ENCODE measurements at regions not wholly inside any gene's neighbourhood (a gene's known extent, or its start where the extent isn't known, plus 50 kb on each side); places are given as distances from the start of the nearest gene placed in this dataset.

- in situ Hi-C loops (cut with HindIII; ENCODE audit: low pct_ligation_motif_present, low sequenced_read_pairs), result no loop called here
- TF ChIP-seq, protein P1, sequence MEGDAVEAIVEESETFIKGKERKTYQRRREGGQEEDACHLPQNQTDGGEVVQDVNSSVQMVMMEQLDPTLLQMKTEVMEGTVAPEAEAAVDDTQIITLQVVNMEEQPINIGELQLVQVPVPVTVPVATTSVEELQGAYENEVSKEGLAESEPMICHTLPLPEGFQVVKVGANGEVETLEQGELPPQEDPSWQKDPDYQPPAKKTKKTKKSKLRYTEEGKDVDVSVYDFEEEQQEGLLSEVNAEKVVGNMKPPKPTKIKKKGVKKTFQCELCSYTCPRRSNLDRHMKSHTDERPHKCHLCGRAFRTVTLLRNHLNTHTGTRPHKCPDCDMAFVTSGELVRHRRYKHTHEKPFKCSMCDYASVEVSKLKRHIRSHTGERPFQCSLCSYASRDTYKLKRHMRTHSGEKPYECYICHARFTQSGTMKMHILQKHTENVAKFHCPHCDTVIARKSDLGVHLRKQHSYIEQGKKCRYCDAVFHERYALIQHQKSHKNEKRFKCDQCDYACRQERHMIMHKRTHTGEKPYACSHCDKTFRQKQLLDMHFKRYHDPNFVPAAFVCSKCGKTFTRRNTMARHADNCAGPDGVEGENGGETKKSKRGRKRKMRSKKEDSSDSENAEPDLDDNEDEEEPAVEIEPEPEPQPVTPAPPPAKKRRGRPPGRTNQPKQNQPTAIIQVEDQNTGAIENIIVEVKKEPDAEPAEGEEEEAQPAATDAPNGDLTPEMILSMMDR (IDR thresholded peaks at IDR 0.05; ENCODE audit: low read depth, low read length, missing control alignments), result no peak
- Histone ChIP-seq H3K27me3 (replicated peaks) (no peaks in the 10 kb centered on the region), H3K27ac (no peak overlapping the region), H3K36me3 (replicated peaks) (no peaks in the 10 kb centered on the region), H3K4me3 (ENCODE audit: low read depth, low read length) (no peak overlapping the region)
- no peak for DNase-seq
These were observed 584.7 kb upstream of the SEMA3D start for GRCh38 chr7:85771516-85771915.

DNA sequence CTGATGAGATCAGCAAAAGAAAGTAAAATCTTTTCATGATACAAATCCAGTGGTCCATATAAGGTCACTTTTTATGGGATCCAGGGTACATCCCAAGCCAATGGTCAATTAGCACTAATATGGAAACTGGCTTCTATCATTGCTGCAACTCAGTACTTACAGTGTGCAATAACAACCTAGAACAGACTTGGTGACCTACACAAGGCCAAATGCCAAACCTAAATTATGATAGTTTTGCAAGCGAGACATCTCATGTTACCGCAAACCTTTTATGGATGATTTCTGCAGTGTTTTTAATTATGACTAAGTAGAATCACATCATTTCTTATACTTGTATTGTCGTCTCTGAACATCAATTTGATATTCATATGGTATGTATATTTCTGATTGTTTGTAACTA is 583.5 kb upstream of the SEMA3D start:
- no peak for DNase-seq
- Histone ChIP-seq H3K27me3 (replicated peaks) (no peaks in the 10 kb centered on the region), H3K36me3 (replicated peaks) (no peaks in the 10 kb centered on the region), H3K27ac (no peak overlapping the region), H3K4me3 (ENCODE audit: low read depth, low read length) (no peak overlapping the region)
- TF ChIP-seq, protein P1 (IDR thresholded peaks at IDR 0.05; ENCODE audit: low read depth, low read length, missing control alignments), result no peak
- in situ Hi-C loops (cut with HindIII; ENCODE audit: low pct_ligation_motif_present, low sequenced_read_pairs), result no loop called here

DNA sequence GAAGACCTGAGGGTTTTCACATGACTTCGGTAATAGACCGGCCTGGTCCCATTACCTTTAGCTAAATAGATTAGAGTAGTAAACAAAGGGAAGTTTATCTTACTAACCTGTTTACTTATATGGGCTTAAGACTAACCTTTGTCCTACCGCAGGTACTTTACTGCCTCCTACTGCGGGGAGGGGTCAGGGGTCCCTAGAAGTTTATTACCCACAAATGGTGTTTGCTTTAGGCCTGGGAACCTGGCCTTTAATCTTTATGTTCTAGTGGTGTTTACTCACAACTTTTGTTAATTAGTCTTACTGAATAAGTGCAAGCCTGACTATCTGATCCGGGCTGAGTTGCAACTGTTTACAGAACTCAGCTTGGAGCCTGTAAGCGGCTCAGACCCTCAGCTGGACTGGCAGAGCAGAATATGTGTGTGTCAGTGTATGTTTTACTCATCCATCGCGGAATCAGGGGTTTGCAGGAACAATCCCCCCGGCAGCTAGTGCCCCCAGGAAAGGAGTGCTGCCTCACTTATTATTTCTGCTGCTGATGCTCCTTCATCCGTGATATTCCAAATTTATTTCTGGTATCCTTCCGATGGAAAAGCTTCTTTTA is 578.9 kb upstream of the SEMA3D start:
- in situ Hi-C loops (cut with HindIII; ENCODE audit: low pct_ligation_motif_present, low sequenced_read_pairs), result no loop called here
- DNase-seq, result no peak
- Histone ChIP-seq H3K27ac (no peak overlapping the region), H3K27me3 (replicated peaks) (no peaks in the 10 kb centered on the region), H3K4me3 (ENCODE audit: low read depth, low read length) (no peak overlapping the region), H3K36me3 (replicated peaks) (no peaks in the 10 kb centered on the region)
- TF ChIP-seq, protein P1 (IDR thresholded peaks at IDR 0.05; ENCODE audit: low read depth, low read length, missing control alignments), result no peak

DNA sequence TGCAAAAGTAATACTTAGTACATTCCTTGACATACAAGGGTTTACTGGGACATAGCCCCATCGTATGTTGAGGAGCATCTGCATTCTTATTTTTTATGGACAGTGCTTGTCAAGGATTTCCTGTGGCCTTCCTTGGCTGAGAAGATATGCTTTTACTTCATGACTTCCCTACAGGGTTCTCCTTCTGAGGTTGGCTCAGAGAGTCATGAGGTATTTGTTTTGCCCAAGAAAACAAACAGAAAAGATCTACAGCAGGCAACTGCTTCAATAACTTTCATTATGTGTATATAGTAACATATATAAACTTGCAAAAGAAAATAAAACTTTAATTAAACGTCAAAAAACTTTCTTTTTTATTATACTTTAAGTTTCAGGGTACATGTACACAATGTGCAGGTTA is 577.2 kb upstream of the SEMA3D start:
- Histone ChIP-seq H3K36me3 (replicated peaks) (no peaks in the 10 kb centered on the region), H3K27ac (no peak overlapping the region), H3K27me3 (replicated peaks) (no peaks in the 10 kb centered on the region), H3K4me3 (ENCODE audit: low read depth, low read length) (no peak overlapping the region)
- DNase-seq, result no peak
- TF ChIP-seq, protein P1 (IDR thresholded peaks at IDR 0.05; ENCODE audit: low read depth, low read length, missing control alignments), result no peak
- in situ Hi-C loops (cut with HindIII; ENCODE audit: low pct_ligation_motif_present, low sequenced_read_pairs), result no loop called here

DNA sequence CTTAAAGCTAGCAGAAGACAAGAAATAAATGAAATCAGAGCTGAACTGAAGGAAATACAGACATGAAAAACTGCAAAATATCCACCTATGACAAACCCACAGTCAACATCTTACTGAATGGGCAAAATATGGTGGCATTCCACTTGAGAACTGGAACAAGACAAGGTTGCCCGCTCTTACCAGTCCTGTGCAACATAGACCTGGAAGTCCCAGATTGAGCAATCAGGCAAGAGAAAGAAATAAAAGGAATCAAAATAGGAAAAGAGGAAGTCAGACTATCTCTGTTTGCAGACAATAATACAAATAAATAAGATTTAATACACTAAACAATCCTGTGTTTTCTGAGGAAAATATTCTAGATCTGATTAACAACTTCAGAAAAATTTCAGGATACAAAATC is 570.5 kb upstream of the SEMA3D start:
- in situ Hi-C loops (cut with HindIII; ENCODE audit: low pct_ligation_motif_present, low sequenced_read_pairs), result no loop called here
- Histone ChIP-seq H3K36me3 (replicated peaks) (no peaks in the 10 kb centered on the region), H3K4me3 (ENCODE audit: low read depth, low read length) (no peak overlapping the region), H3K27ac (no peak overlapping the region), H3K27me3 (replicated peaks) (no peaks in the 10 kb centered on the region)
- no peak for DNase-seq
- TF ChIP-seq, protein P1 (IDR thresholded peaks at IDR 0.05; ENCODE audit: low read depth, low read length, missing control alignments), result no peak

- DNase-seq, result peak; percentile 35
- Histone ChIP-seq H3K27me3 (replicated peaks) (no peaks in the 10 kb centered on the region), H3K36me3 (replicated peaks) (no peaks in the 10 kb centered on the region), H3K4me3 (ENCODE audit: low read depth, low read length) (no peak overlapping the region), H3K27ac (no peak overlapping the region)
- TF ChIP-seq, protein P1 (IDR thresholded peaks at IDR 0.05; ENCODE audit: low read depth, low read length, missing control alignments), result peak; percentile 87
- in situ Hi-C loops (cut with HindIII; ENCODE audit: low pct_ligation_motif_present, low sequenced_read_pairs), result no loop called here
These were observed 563.6 kb upstream of the SEMA3D start for GRCh38 chr7:85750454-85750949.
